Activated naive CD4-positive, alpha-beta T cell (primary cell): ENCODE measurements at regions not wholly inside any gene's neighbourhood (a gene's known extent, or its start where the extent isn't known, plus 50 kb on each side); places are given as distances from the start of the nearest gene placed in this dataset.

ENCODE experiments used
- DNase-seq, 4 experiments: peaks; one replicate each; lab custom pipeline; 2025; lab: John Stamatoyannopoulos, UW

DNA sequence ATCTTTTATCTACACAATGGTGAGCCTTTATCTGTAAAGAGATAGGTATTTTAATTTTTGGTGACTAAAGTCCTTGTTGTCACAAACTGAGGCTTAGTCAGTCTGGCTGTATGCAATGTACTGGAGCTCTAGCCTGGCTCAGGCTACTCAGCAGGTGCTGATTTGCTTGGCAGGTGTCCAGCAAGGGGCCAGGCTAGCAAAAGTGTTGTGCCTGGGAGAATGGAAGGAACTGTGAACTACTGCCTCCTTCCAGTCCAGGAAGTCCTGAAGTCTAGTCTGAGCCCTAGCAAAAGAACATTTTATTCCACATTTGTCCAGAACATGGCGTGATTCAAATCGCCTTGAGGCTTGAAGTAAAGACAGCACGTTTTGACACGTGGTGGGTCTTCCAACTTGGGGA is 260.5 kb downstream of the CCDC85A start:
- no peak for DNase-seq

GRCh38 chr2:56448403-56449001 is 264.7 kb downstream of the CCDC85A start:
- DNase-seq = no peak

GRCh38 chr2:56449002-56449431 is 265.2 kb downstream of the CCDC85A start:
- no peak for DNase-seq

- DNase-seq = no peak
These were observed 265.7 kb downstream of the CCDC85A start for GRCh38 chr2:56449449-56449860.

- no peak for DNase-seq
These were observed 266.3 kb downstream of the CCDC85A start for GRCh38 chr2:56450047-56450446.

- DNase-seq = no peak
These were observed 267.0 kb downstream of the CCDC85A start for GRCh38 chr2:56450772-56451171.

DNA sequence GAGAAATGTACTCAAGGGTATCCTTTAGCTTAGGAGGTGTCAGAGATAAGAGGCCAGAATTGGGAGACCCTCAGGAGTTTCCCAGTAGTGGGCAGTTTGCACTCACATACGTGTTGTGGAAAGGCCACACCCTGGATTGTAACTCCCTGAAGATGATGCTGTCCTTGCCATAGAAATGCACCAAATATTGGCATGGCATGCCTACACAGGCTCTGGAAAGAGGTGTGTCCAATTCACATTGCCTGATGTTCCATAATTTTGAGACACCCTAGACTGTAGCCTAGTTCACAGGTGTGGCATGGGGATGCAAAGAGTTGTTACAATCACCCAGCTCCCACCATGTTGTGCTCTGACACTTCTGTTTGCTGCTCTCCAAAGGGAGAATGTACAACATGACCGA is 271.9 kb downstream of the CCDC85A start:
- DNase-seq = no peak

GRCh38 chr2:56456791-56457190 is 273.0 kb downstream of the CCDC85A start:
- DNase-seq = no peak

DNA sequence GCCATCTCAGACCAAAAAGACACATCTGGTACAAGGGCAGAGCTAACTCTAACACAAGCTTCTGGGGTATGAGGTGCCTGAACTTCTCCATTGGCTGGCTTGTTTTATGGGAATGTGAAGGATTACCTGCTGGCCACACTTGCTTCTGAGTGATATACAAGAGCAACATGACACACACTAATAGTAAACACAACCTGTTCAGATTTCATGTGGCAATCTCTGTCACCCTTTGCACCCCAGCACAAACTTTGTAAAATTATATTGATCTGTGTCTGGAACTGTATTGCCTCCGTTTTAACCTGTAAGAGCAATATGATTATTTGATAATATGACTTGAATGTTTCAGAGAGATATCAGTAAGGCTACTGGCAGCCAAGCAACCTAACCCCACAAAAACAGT is 276.7 kb downstream of the CCDC85A start:
- DNase-seq = no peak

GRCh38 chr2:56464066-56464465 is 280.3 kb downstream of the CCDC85A start:
- no peak for DNase-seq

DNA sequence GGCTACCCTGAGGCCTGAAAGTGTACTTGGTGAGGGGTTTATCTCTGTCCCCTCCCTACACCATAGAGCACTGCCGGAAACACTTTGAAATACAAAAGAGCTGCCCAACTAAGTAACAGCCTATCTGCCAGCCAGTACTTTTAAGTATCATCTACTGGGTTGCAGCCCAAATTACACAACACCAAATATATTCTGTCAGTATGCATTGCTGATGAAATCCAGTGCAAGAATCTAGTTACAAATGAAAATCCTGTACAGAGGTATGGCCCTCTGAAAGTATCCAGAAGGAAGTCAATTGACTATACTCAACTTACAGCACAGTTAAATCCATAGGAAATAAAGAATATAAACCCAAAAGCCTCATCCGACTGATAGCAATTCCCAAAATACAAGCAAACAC is 280.8 kb downstream of the CCDC85A start:
- DNase-seq = no peak

- no peak for DNase-seq
These were observed 281.7 kb downstream of the CCDC85A start for GRCh38 chr2:56465491-56465890.

- DNase-seq = no peak
These were observed 289.7 kb downstream of the CCDC85A start for GRCh38 chr2:56473524-56473923.

GRCh38 chr2:56474412-56475158 is 290.8 kb downstream of the CCDC85A start:
- no peak for DNase-seq

DNA sequence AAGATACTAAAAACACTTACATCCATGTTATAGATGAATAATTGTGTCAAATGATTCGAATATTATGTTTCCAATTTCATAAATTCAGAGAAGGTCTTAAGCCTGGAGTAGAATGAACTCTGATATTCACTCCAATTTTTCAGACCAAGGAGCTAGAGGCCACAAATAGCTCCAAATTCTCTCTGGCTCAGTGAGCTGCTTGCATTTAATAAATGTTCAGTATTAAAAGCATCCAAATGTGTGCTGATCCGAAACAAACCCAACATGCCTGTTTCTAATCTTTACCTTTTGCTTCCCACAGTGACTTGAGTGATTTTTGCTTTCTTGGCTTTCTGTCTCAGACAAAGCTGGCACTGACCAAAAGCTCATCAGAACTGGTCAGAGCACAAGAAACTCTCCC is 291.4 kb downstream of the CCDC85A start:
- no peak for DNase-seq

- DNase-seq = no peak
These were observed 292.8 kb downstream of the CCDC85A start for GRCh38 chr2:56476509-56477071.

- DNase-seq = no peak
These were observed 294.2 kb downstream of the CCDC85A start for GRCh38 chr2:56478027-56478426.

DNA sequence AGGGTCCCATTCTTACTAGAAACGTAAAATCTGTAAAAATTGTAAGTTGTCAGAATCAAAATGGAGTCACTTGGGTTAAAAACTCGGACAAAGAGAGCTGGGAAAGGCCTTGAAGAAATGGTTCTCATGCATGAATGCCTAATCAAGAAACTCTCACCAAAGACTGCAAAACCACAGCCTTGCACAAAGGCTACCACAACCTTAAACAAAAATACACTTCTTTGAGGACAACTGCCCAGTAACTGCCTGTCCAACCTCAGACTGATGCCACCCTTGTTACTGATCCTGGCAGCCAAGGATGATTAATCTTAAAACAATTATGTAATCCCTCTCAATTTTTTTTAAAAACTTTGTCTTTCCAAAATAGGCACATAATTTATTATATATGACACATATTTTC is 299.3 kb downstream of the CCDC85A start:
- DNase-seq = no peak

DNA sequence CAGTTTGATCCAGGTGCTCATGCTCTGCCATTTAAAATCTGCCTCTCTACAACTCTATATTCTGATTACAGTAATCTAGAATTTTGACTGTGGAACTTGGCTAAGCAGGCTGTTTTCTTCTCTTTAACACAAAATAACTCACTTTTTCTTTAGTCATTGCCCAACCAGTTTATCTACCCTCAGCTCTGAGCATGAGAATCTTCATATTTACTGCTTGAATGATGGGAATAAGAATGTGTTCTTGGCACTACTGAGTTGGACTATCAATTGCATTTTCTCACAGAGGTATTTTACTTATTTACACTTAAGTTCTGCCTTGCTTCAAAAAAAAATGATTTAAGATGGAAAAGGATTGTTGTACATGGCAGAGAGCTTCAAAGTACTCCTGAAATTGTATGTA is 301.1 kb downstream of the CCDC85A start:
- DNase-seq = no peak

GRCh38 chr2:56500317-56500716 is 316.5 kb downstream of the CCDC85A start:
- DNase-seq = no peak

DNA sequence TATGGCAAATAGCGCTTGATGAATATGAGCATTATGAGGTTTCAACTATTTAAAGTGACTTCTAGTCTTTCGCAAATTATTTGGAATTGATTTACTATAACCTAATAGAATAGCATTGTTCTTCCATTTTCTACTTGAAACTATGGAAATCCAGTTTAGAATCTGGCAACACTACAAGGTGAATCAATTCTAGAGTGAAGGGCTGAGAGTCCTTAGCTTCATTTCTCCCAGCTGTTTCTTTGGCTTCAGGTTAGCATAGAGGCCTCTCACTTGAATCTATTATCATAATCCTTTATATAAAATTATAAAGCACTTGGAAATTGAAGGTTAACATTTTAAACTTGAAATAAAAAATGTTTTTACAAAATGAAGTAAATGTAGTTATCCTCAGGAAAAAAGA is 318.8 kb downstream of the CCDC85A start:
- DNase-seq = no peak

DNA sequence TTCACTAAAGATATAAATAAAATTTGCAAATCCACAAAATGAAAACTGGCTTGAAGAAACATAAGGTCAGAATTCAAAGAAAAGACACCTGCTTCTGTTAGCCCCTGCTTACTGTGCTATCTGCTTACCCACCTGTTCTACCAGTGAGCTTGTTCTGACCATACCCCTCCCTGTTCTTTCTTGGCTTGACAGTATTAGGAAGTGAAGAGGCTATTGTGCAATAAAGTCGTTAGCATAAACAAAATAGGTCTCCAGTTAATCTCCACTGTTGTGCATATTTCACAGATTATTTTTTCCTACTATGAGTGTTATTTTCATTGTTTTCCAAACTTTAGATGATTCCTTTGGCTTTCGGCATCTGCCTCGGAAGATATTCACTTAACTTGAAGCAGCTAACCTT is 322.1 kb downstream of the CCDC85A start:
- no peak for DNase-seq

- DNase-seq = no peak
These were observed 324.9 kb downstream of the CCDC85A start for GRCh38 chr2:56508662-56509061.

- no peak for DNase-seq
These were observed 326.8 kb downstream of the CCDC85A start for GRCh38 chr2:56510610-56511009.
